Transverse colon (tissue), 3 donors: ENCODE measurements at regions not wholly inside any gene's neighbourhood (a gene's known extent, or its start where the extent isn't known, plus 50 kb on each side); places are given as distances from the start of the nearest gene placed in this dataset.

Experiments
- CTCF ChIP-seq, 5 experiments: fragments of 200-600 bp in 3 of 5; fragments of 450-650 bp in 2 of 5; sonication (generic) in 3 of 5; IDR thresholded peaks; 1 replicate in 2 of 5; 2 replicates in 3 of 5; pipeline ENCODE4 v1.5.1; 2016 to 2017; ENCODE audit warnings: antibody characterized with exemption in 5 of 5, inconsistent platforms in 3 of 5, mild to moderate bottlenecking in 2 of 5, moderate library complexity in 1 of 5
- EP300 ChIP-seq: sonication (generic); formaldehyde crosslinking; IDR thresholded peaks from one replicate; pipeline ENCODE4 v1.6.1; 2017; ENCODE audit warnings: antibody characterized with exemption, low read depth

- TF ChIP-seq CTCF (IDR thresholded peaks at IDR 0.05) (no peak), EP300 (no peak)
These were observed 562.3 kb upstream of the POU3F2 start for GRCh38 chr6:98272060-98272459.
